Keratinocyte (primary cell): ENCODE measurements at regions not wholly inside any gene's neighbourhood (a gene's known extent, or its start where the extent isn't known, plus 50 kb on each side); places are given as distances from the start of the nearest gene placed in this dataset.

Experiments
- DNase-seq: peaks from one replicate; pipeline ENCODE4 v3.0.0-alpha.2; 2011; ENCODE audit warnings: low read depth, missing footprints, low spot score
- FAIRE-seq: peaks from 2 replicates; lab custom pipeline; 2011; peaks lifted over from hg19 to GRCh38; lab: Jason Lieb, UNC
- H2AFZ ChIP-seq: 2 replicates; pipeline ENCODE4 v1.6.0; 2012; ENCODE audit warnings: low read length, control low read depth, inconsistent platforms; ENCODE audit not compliant: control insufficient read depth
- H3K27ac ChIP-seq: 2 replicates; pipeline ENCODE4 v1.5.1; 2011; ENCODE audit warnings: low read length; ENCODE audit not compliant: control insufficient read depth, insufficient read depth
- H3K27me3 ChIP-seq: 3 replicates; pipeline ENCODE4 v1.6.0; 2011; ENCODE audit warnings: low read length; ENCODE audit not compliant: control insufficient read depth, insufficient read depth; ENCODE audit errors: extremely low read depth
- H3K36me3 ChIP-seq, 2 experiments: 2 replicates in 1 of 2; 3 replicates in 1 of 2; pipeline ENCODE4 v1.5.1; 2011; ENCODE audit warnings: low read length in 2 of 2, mild to moderate bottlenecking in 1 of 2; ENCODE audit not compliant: control insufficient read depth in 2 of 2, insufficient read depth in 2 of 2; ENCODE audit errors: extremely low read depth in 1 of 2
- H3K4me1 ChIP-seq: 3 replicates; pipeline ENCODE4 v1.5.1; 2011; ENCODE audit warnings: low read length; ENCODE audit not compliant: control insufficient read depth, insufficient read depth; ENCODE audit errors: extremely low read depth
- H3K4me2 ChIP-seq: 3 replicates; pipeline ENCODE4 v1.6.0; 2011; ENCODE audit warnings: low read depth, low read length; ENCODE audit not compliant: control insufficient read depth, insufficient read depth; ENCODE audit errors: extremely low read depth
- H3K4me3 ChIP-seq, 3 experiments: fragments of 200-600 bp in 1 of 3; sonication (generic) in 1 of 3; 2 replicates in 2 of 3; 3 replicates in 1 of 3; pipeline ENCODE4 v1.5.1; 2011 to 2016; ENCODE audit warnings: low read length in 3 of 3, mild to moderate bottlenecking in 3 of 3, control low read depth in 2 of 3, inconsistent platforms in 1 of 3, low read depth in 1 of 3, mixed read lengths in 1 of 3, mixed run types in 1 of 3, moderate library complexity in 1 of 3; ENCODE audit not compliant: control insufficient read depth in 2 of 3, insufficient read depth in 2 of 3; ENCODE audit errors: extremely low read depth in 1 of 3
- H3K79me2 ChIP-seq: 2 replicates; pipeline ENCODE4 v1.6.0; 2012; ENCODE audit warnings: low read length; ENCODE audit not compliant: control insufficient read depth, insufficient read depth
- H3K9ac ChIP-seq: 3 replicates; pipeline ENCODE4 v1.6.0; 2011; ENCODE audit warnings: low read length; ENCODE audit not compliant: control insufficient read depth, insufficient read depth; ENCODE audit errors: extremely low read depth
- H3K9me1 ChIP-seq: 3 replicates; pipeline ENCODE4 v1.6.0; 2011; ENCODE audit warnings: low read length; ENCODE audit not compliant: control insufficient read depth, insufficient read depth; ENCODE audit errors: extremely low read depth
- H3K9me3 ChIP-seq: 2 replicates; pipeline ENCODE4 v1.5.1; 2012; ENCODE audit warnings: low read depth, low read length; ENCODE audit not compliant: control insufficient read depth
- H4K20me1 ChIP-seq: 3 replicates; pipeline ENCODE4 v1.6.0; 2011; ENCODE audit warnings: low read length; ENCODE audit not compliant: control insufficient read depth, insufficient read depth; ENCODE audit errors: extremely low read depth
- EZH2 ChIP-seq: IDR thresholded peaks from one replicate; pipeline ENCODE4 v1.6.1; 2012; ENCODE audit warnings: inconsistent platforms, mild to moderate bottlenecking, low read length, moderate library complexity
- dilution Hi-C: fragments of 300-500 bp; cut with MboI; formaldehyde crosslinking; loops from one replicate; pipeline ENCODE4 v1.7.0; 2020; ENCODE audit warnings: low sequenced_read_pairs; ENCODE audit not compliant: extremely low pct_ligation_motif_present
- TF ChIP-seq, protein P1 (sequence below), 3 experiments: IDR thresholded peaks in 1 of 3; conservative IDR thresholded peaks in 1 of 3; optimal IDR thresholded peaks in 1 of 3; 2 replicates in 2 of 3; 3 replicates in 1 of 3; pipeline versions ENCODE3 to v1.5.1; 2011; ENCODE audit warnings: low read length in 3 of 3, mild to moderate bottlenecking in 3 of 3, moderate library complexity in 2 of 3, control low read depth in 1 of 3, inconsistent platforms in 1 of 3; ENCODE audit not compliant: insufficient read depth in 2 of 3; ENCODE audit errors: extremely low read depth in 1 of 3

DNA sequence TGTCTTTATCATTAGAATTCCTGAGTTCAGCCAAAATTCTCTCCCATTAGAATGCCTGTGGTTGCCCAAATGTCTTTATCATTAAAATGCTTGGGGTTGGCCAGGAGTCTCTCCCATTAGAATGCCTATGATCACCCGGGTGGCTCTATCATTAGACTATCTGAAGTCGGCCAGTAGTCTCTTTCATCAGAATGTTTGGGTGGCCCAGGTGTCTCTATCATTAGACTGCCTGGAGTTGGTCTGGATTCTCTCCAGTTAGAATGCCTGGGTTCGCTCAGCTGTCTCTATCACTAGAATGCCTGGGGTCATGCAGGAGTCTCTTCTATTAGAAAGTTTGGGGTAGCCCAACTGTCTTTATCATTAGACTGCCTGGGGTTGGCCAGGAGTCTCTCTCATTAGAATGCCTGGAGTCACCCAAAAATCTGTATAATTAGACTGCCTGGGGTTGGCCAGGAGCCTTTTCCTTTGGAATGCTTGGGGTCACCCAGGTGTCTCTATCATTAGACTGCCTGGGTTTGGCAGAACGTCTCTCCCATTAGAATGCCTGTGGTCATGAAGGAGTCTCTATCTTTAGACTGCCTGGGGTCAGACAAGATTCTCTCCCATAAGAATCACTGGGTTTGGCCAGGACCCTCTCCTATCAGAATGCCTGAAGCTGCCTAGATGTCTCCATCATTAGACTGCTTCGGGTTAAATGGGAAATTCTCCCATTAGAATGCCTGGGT lies 1478.3 kb downstream of the UQCRFS1 start:
- dilution Hi-C loops = no loop called here
- Histone ChIP-seq H3K4me1 (no peaks in the 10 kb centered on the region), H4K20me1 (no peaks in the 10 kb centered on the region), H3K4me2 (no peak overlapping the region), H3K9ac (no peak overlapping the region), H3K9me1 (no peaks in the 10 kb centered on the region), H3K27ac (no peak overlapping the region), H3K79me2 (no peaks in the 10 kb centered on the region), H2AFZ (no peak overlapping the region), H3K9me3 (no peaks in the 10 kb centered on the region), H3K27me3 (no peaks in the 10 kb centered on the region), H3K4me3 (no peak overlapping the region), H3K36me3 (peaks cover 0 to 2% of the 10 kb centered on the region in 2 experiments)
- TF ChIP-seq, protein P1, sequence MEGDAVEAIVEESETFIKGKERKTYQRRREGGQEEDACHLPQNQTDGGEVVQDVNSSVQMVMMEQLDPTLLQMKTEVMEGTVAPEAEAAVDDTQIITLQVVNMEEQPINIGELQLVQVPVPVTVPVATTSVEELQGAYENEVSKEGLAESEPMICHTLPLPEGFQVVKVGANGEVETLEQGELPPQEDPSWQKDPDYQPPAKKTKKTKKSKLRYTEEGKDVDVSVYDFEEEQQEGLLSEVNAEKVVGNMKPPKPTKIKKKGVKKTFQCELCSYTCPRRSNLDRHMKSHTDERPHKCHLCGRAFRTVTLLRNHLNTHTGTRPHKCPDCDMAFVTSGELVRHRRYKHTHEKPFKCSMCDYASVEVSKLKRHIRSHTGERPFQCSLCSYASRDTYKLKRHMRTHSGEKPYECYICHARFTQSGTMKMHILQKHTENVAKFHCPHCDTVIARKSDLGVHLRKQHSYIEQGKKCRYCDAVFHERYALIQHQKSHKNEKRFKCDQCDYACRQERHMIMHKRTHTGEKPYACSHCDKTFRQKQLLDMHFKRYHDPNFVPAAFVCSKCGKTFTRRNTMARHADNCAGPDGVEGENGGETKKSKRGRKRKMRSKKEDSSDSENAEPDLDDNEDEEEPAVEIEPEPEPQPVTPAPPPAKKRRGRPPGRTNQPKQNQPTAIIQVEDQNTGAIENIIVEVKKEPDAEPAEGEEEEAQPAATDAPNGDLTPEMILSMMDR (optimal IDR thresholded peaks at IDR 0.05 in 1 of 3, IDR thresholded peaks at IDR 0.05 in 1 of 3, conservative IDR thresholded peaks at IDR 0.05 in 1 of 3; ENCODE audit: extremely low read depth in 1 of 3, insufficient read depth in 2 of 3, low read length in 3 of 3) = no peak
- no peak for TF ChIP-seq EZH2
- FAIRE-seq (no peak), DNase-seq (no peak)

DNA sequence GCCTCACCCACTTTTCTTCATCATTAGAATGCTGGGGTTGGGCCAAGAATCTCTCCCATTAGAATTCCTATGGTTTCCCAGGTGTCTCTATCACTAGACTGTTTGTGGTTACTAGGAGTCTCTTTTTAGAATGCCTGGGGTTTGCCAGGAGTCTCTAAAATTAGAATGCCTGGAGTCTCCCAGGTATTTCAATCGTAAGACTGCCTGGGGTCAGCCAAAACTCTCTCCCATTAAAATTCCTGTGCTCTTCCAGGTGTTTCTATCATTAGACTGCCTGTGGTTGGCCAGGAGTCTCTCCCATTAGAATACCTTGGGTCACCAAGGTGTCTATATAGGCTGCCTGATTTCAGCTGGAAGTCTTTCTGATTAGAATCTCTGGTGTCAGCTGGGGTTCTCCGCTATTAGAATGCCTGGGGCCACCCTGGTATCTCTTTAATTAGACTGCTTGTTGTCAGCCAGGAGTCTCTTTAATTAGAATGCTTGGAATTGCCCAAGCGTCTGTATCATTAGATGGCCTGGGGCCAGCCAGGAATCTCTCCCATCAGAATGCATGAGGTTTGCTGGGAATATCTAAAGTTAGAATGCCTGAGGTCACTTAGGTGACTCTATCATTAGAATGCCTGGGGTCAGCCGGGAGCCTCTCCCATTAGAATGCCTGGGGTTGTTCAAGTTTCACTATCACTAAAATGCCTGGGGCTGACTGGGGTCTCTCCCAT lies 1479.2 kb downstream of the UQCRFS1 start:
- TF ChIP-seq EZH2 = no peak
- TF ChIP-seq, protein P1 (optimal IDR thresholded peaks at IDR 0.05 in 1 of 3, IDR thresholded peaks at IDR 0.05 in 1 of 3, conservative IDR thresholded peaks at IDR 0.05 in 1 of 3; ENCODE audit: extremely low read depth in 1 of 3, insufficient read depth in 2 of 3, low read length in 3 of 3) = no peak
- Histone ChIP-seq H3K9me3 (no peaks in the 10 kb centered on the region), H3K27me3 (no peaks in the 10 kb centered on the region), H3K27ac (no peak overlapping the region), H4K20me1 (no peaks in the 10 kb centered on the region), H3K4me3 (no peak overlapping the region), H3K79me2 (no peaks in the 10 kb centered on the region), H3K36me3 (peaks cover 0 to 2% of the 10 kb centered on the region in 2 experiments), H3K9me1 (no peaks in the 10 kb centered on the region), H2AFZ (no peak overlapping the region), H3K9ac (no peak overlapping the region), H3K4me1 (no peaks in the 10 kb centered on the region), H3K4me2 (no peak overlapping the region)
- dilution Hi-C loops = no loop called here
- DNase-seq = no peak
- no peak for FAIRE-seq
